RWPE2 (cell line): ENCODE measurements at regions not wholly inside any gene's neighbourhood (a gene's known extent, or its start where the extent isn't known, plus 50 kb on each side); places are given as distances from the start of the nearest gene placed in this dataset.

Experiments used
- ATAC-seq: fragments of 200-7000 bp; cut with Tn5 transposase; 3 replicates; pipeline ENCODE4 v1.9.1; 2021; ENCODE audit warnings: low read depth
- DNase-seq: peaks from one replicate; pipeline ENCODE4 v3.0.0-alpha.2; 2020; ENCODE audit warnings: low spot score
- H3K27ac ChIP-seq: fragments of 450-650 bp; 2 replicates; pipeline ENCODE4 v1.5.1; 2017; ENCODE audit warnings: mild to moderate bottlenecking; ENCODE audit not compliant: poor library complexity, severe bottlenecking
- H3K27me3 ChIP-seq: fragments of 250-450 bp; sonication (Bioruptor Pico); 2 replicates; pipeline ENCODE4 v1.5.1; 2021; ENCODE audit warnings: mild to moderate bottlenecking, moderate library complexity; ENCODE audit not compliant: insufficient read depth, poor library complexity, severe bottlenecking
- H3K36me3 ChIP-seq: fragments of 250-450 bp; sonication (Bioruptor Pico); 2 replicates; pipeline ENCODE4 v1.5.1; 2020; ENCODE audit warnings: low read depth, mild to moderate bottlenecking, moderate library complexity
- H3K4me1 ChIP-seq: fragments of 250-450 bp; sonication (Bioruptor Pico); 2 replicates; pipeline ENCODE4 v1.5.1; 2021; ENCODE audit warnings: mild to moderate bottlenecking, moderate library complexity; ENCODE audit not compliant: insufficient read depth, poor library complexity, severe bottlenecking
- H3K4me3 ChIP-seq: fragments of 250-450 bp; sonication (Bioruptor Pico); 2 replicates; pipeline ENCODE4 v1.5.1; 2021; ENCODE audit warnings: mild to moderate bottlenecking, moderate library complexity; ENCODE audit not compliant: severe bottlenecking
- H3K9me3 ChIP-seq: fragments of 250-450 bp; sonication (Bioruptor Pico); 2 replicates; pipeline ENCODE4 v1.5.1; 2021; ENCODE audit warnings: mild to moderate bottlenecking, moderate library complexity; ENCODE audit not compliant: severe bottlenecking
- CTCF ChIP-seq: fragments of 450-650 bp; IDR thresholded peaks from one replicate; pipeline ENCODE4 v1.5.1; 2017; ENCODE audit warnings: mild to moderate bottlenecking, moderate library complexity; ENCODE audit not compliant: poor library complexity, severe bottlenecking

GRCh38 chr2:67309281-67309680 lies 87.9 kb upstream of the ETAA1 start:
- no peak for DNase-seq
- Histone ChIP-seq H3K27ac (no peak overlapping the region), H3K4me3 (no peak overlapping the region), H3K36me3 (no peaks in the 10 kb centered on the region), H3K4me1 (peaks cover 16% of the 10 kb centered on the region), H3K27me3 (peaks cover 2% of the 10 kb centered on the region), H3K9me3 (no peaks in the 10 kb centered on the region)
- no peak for ATAC-seq
- TF ChIP-seq CTCF, result no peak

GRCh38 chr2:67311536-67311935 lies 85.6 kb upstream of the ETAA1 start:
- H3K27me3 ChIP-seq, result peaks cover 2% of the 10 kb centered on the region
- no peaks in the 10 kb centered on the region for H3K36me3 ChIP-seq
- ATAC-seq, result peak; percentile 88
- H3K4me3 ChIP-seq, result no peak overlapping the region
- TF ChIP-seq CTCF, result no peak
- H3K27ac ChIP-seq, result peak overlapping the region; percentile 48
- H3K4me1 ChIP-seq, result peaks cover 16% of the 10 kb centered on the region
- no peak for DNase-seq
- H3K9me3 ChIP-seq, result no peaks in the 10 kb centered on the region

GRCh38 chr2:67312871-67313270 lies 84.3 kb upstream of the ETAA1 start:
- H3K4me1 ChIP-seq, result peaks cover 16% of the 10 kb centered on the region
- no peaks in the 10 kb centered on the region for H3K36me3 ChIP-seq
- no peak for ATAC-seq
- no peak for TF ChIP-seq CTCF
- H3K4me3 ChIP-seq, result no peak overlapping the region
- no peaks in the 10 kb centered on the region for H3K9me3 ChIP-seq
- H3K27ac ChIP-seq, result no peak overlapping the region
- H3K27me3 ChIP-seq, result peaks cover 2% of the 10 kb centered on the region
- DNase-seq, result no peak

GRCh38 chr2:67313536-67313935 lies 83.6 kb upstream of the ETAA1 start:
- Histone ChIP-seq H3K9me3 (no peaks in the 10 kb centered on the region), H3K27me3 (peaks cover 2% of the 10 kb centered on the region), H3K36me3 (no peaks in the 10 kb centered on the region), H3K4me3 (no peak overlapping the region), H3K4me1 (peaks cover 16% of the 10 kb centered on the region), H3K27ac (no peak overlapping the region)
- no peak for ATAC-seq
- no peak for DNase-seq
- no peak for TF ChIP-seq CTCF

GRCh38 chr2:67318031-67318430 lies 79.1 kb upstream of the ETAA1 start:
- H3K36me3 ChIP-seq, result no peaks in the 10 kb centered on the region; the same call in 1 of the 2 replicates
- TF ChIP-seq CTCF, result no peak
- DNase-seq (no peak), ATAC-seq (no peak)
- no peak overlapping the region for H3K4me3 ChIP-seq
- no peak overlapping the region for H3K27ac ChIP-seq
- H3K9me3 ChIP-seq, result no peaks in the 10 kb centered on the region
- no peaks in the 10 kb centered on the region for H3K4me1 ChIP-seq
- H3K27me3 ChIP-seq, result no peaks in the 10 kb centered on the region
